ENCODE measurements at regions not wholly inside any gene's neighbourhood (a gene's known extent, or its start where the extent isn't known, plus 50 kb on each side); places are given as distances from the start of the nearest gene placed in this dataset.

GRCh38 chr6:119440953-119441352 is 91.4 kb upstream of the MAN1A1 start:
- peaks cover 16% of the 10 kb centered on the region for H3K4me1 Mint-ChIP-seq (ENCODE audit: insufficient read depth, unreplicated experiment)
- intact Hi-C loops (cut with micrococcal nuclease) = loop anchor here (10.0 kb wide), 1 partner anchor 184 kb away; no protein-coding TSS in a partner anchor
- no peak for TF ChIP-seq CTCF (IDR thresholded peaks at IDR 0.05; ENCODE audit: unreplicated experiment)
- DNase-seq (ENCODE audit: unreplicated experiment) = no peak
- CTCF ChIA-PET = no interaction called here
- H3K4me3 Mint-ChIP-seq (ENCODE audit: unreplicated experiment) = no peak overlapping the region
- no peaks in the 10 kb centered on the region for H3K36me3 Mint-ChIP-seq (ENCODE audit: insufficient read depth, unreplicated experiment)
- POLR2A ChIA-PET = no interaction called here
- no TSS peak for BruUV-seq (replicated peaks)
- H3K27me3 Mint-ChIP-seq (ENCODE audit: insufficient read depth, unreplicated experiment) = no peaks in the 10 kb centered on the region
- no peak overlapping the region for H3K27ac Mint-ChIP-seq (ENCODE audit: low read depth, unreplicated experiment)
- H3K9me3 Mint-ChIP-seq (ENCODE audit: unreplicated experiment) = no peaks in the 10 kb centered on the region

GRCh38 chr6:119436583-119436982 is 87.0 kb upstream of the MAN1A1 start:
- DNase-seq (ENCODE audit: unreplicated experiment) = no peak
- ChIA-PET CTCF (interaction anchor here (0.6 to 2.0 kb wide), 3 partner anchors 44 to 224 kb away, joined by 4 to 5 read pairs (median 4); no protein-coding TSS in a partner anchor), POLR2A (no interaction called here)
- no TSS peak for BruUV-seq (replicated peaks)
- intact Hi-C loops (cut with micrococcal nuclease) = no loop called here
- H3K27me3 Mint-ChIP-seq (ENCODE audit: insufficient read depth, unreplicated experiment) = no peaks in the 10 kb centered on the region
- no peak overlapping the region for H3K27ac Mint-ChIP-seq (ENCODE audit: low read depth, unreplicated experiment)
- H3K9me3 Mint-ChIP-seq (ENCODE audit: unreplicated experiment) = no peaks in the 10 kb centered on the region
- H3K4me1 Mint-ChIP-seq (ENCODE audit: insufficient read depth, unreplicated experiment) = no peaks in the 10 kb centered on the region
- no peaks in the 10 kb centered on the region for H3K36me3 Mint-ChIP-seq (ENCODE audit: insufficient read depth, unreplicated experiment)
- no peak for TF ChIP-seq CTCF (IDR thresholded peaks at IDR 0.05; ENCODE audit: unreplicated experiment)
- H3K4me3 Mint-ChIP-seq (ENCODE audit: unreplicated experiment) = no peak overlapping the region

GRCh38 chr6:119431799-119432198 is 82.2 kb upstream of the MAN1A1 start:
- Mint-ChIP-seq H3K9me3 (ENCODE audit: unreplicated experiment) (no peaks in the 10 kb centered on the region), H3K27ac (ENCODE audit: low read depth, unreplicated experiment) (no peak overlapping the region), H3K27me3 (ENCODE audit: insufficient read depth, unreplicated experiment) (no peaks in the 10 kb centered on the region), H3K36me3 (ENCODE audit: insufficient read depth, unreplicated experiment) (no peaks in the 10 kb centered on the region), H3K4me1 (ENCODE audit: insufficient read depth, unreplicated experiment) (peaks cover 9% of the 10 kb centered on the region), H3K4me3 (ENCODE audit: unreplicated experiment) (no peak overlapping the region)
- ChIA-PET POLR2A (interaction anchor here (0.7 to 1.4 kb wide), 3 partner anchors 8 to 197 kb away, joined by 3 to 5 read pairs (median 4); no protein-coding TSS in a partner anchor), CTCF (interaction anchor here (1.1 kb wide), 1 partner anchor 11 kb away, joined by 3 read pairs; no protein-coding TSS in a partner anchor)
- intact Hi-C loops (cut with micrococcal nuclease) = no loop called here
- no peak for DNase-seq (ENCODE audit: unreplicated experiment)
- no peak for TF ChIP-seq CTCF (IDR thresholded peaks at IDR 0.05; ENCODE audit: unreplicated experiment)
- no TSS peak for BruUV-seq (replicated peaks)

- Mint-ChIP-seq H3K36me3 (ENCODE audit: insufficient read depth, unreplicated experiment) (no peaks in the 10 kb centered on the region), H3K27me3 (ENCODE audit: insufficient read depth, unreplicated experiment) (no peaks in the 10 kb centered on the region), H3K27ac (ENCODE audit: low read depth, unreplicated experiment) (peak overlapping the region; percentile 60), H3K4me3 (ENCODE audit: unreplicated experiment) (no peak overlapping the region), H3K4me1 (ENCODE audit: insufficient read depth, unreplicated experiment) (peaks cover 9% of the 10 kb centered on the region), H3K9me3 (ENCODE audit: unreplicated experiment) (no peaks in the 10 kb centered on the region)
- peak; percentile 23 for DNase-seq (ENCODE audit: unreplicated experiment)
- POLR2A ChIA-PET = interaction anchor here (0.7 to 1.4 kb wide), 4 partner anchors 8 to 198 kb away, joined by 3 to 5 read pairs (median 4); no protein-coding TSS in a partner anchor
- CTCF ChIA-PET = no interaction called here
- no TSS peak for BruUV-seq (replicated peaks)
- no peak for TF ChIP-seq CTCF (IDR thresholded peaks at IDR 0.05; ENCODE audit: unreplicated experiment)
- intact Hi-C loops (cut with micrococcal nuclease) = no loop called here
These were observed 81.2 kb upstream of the MAN1A1 start for GRCh38 chr6:119430805-119431204.
